DND-41 (cell line): ENCODE measurements at regions not wholly inside any gene's neighbourhood (a gene's known extent, or its start where the extent isn't known, plus 50 kb on each side); places are given as distances from the start of the nearest gene placed in this dataset.

Experiments used
- ATAC-seq: fragments of 200-7000 bp; cut with Tn5 transposase; 3 replicates; pipeline ENCODE4 v1.9.1; 2021; ENCODE audit warnings: low read depth; ENCODE audit not compliant: insufficient read depth
- DNase-seq: peaks from one replicate; pipeline ENCODE4 v3.0.0-alpha.2; 2020
- H2AFZ ChIP-seq: 2 replicates; pipeline ENCODE4 v1.6.0; 2012; ENCODE audit warnings: low read depth, low read length
- H3K27ac ChIP-seq: 2 replicates; pipeline ENCODE4 v1.5.1; 2012; ENCODE audit warnings: low read length, inconsistent platforms
- H3K27me3 ChIP-seq: fragments of 200-600 bp; sonication (generic); 2 replicates; pipeline ENCODE4 v1.6.0; 2012; ENCODE audit warnings: low read length, mild to moderate bottlenecking, inconsistent platforms; ENCODE audit not compliant: insufficient read depth, poor library complexity
- H3K36me3 ChIP-seq: 2 replicates; pipeline ENCODE4 v1.5.1; 2012; ENCODE audit warnings: low read length, inconsistent platforms; ENCODE audit not compliant: insufficient read depth
- H3K4me1 ChIP-seq: 2 replicates; pipeline ENCODE4 v1.5.1; 2012; ENCODE audit warnings: mild to moderate bottlenecking, low read length; ENCODE audit not compliant: insufficient read depth
- H3K4me2 ChIP-seq: 2 replicates; pipeline ENCODE4 v1.6.0; 2012; ENCODE audit warnings: mild to moderate bottlenecking, moderate library complexity, low read length, inconsistent platforms; ENCODE audit not compliant: insufficient read depth
- H3K4me3 ChIP-seq, 2 experiments: fragments of 200-600 bp in 1 of 2; shearing (Covaris generic) in 1 of 2; 2 replicates each; pipeline ENCODE4 v1.5.1; 2012 to 2016; ENCODE audit warnings: inconsistent platforms in 2 of 2, low read length in 2 of 2, mild to moderate bottlenecking in 2 of 2, low read depth in 1 of 2, moderate library complexity in 1 of 2
- H3K79me2 ChIP-seq: 2 replicates; pipeline ENCODE4 v1.6.0; 2012; ENCODE audit warnings: low read length, inconsistent platforms; ENCODE audit not compliant: insufficient read depth
- H3K9ac ChIP-seq: 2 replicates; pipeline ENCODE4 v1.6.0; 2012; ENCODE audit warnings: low read depth, mild to moderate bottlenecking, inconsistent platforms, low read length, moderate library complexity
- H3K9me3 ChIP-seq: 2 replicates; pipeline ENCODE4 v1.5.1; 2012; ENCODE audit warnings: low read length, moderate library complexity, mild to moderate bottlenecking, inconsistent platforms; ENCODE audit not compliant: insufficient read depth, severe bottlenecking
- H4K20me1 ChIP-seq: 2 replicates; pipeline ENCODE4 v1.6.0; 2012; ENCODE audit warnings: low read length; ENCODE audit not compliant: insufficient read depth
- CTCF ChIP-seq: IDR thresholded peaks from 2 replicates; pipeline ENCODE4 v1.5.1; 2012; ENCODE audit warnings: borderline replicate concordance, low read length, moderate library complexity, mild to moderate bottlenecking; ENCODE audit not compliant: poor library complexity, severe bottlenecking; ENCODE audit errors: extremely low read depth
- EZH2 ChIP-seq: IDR thresholded peaks from 3 replicates; pipeline ENCODE4 v1.6.1; 2012; ENCODE audit warnings: borderline replicate concordance, low read depth, mild to moderate bottlenecking, moderate library complexity, low read length, inconsistent platforms; ENCODE audit not compliant: severe bottlenecking

GRCh38 chr4:31108762-31109161, 388.6 kb downstream of the PCDH7 start:
- TF ChIP-seq EZH2 = no peak
- no peak for TF ChIP-seq CTCF
- Histone ChIP-seq H3K36me3 (no peaks in the 10 kb centered on the region), H3K27ac (no peak overlapping the region), H3K79me2 (no peaks in the 10 kb centered on the region), H3K9ac (no peak overlapping the region), H3K4me1 (no peaks in the 10 kb centered on the region), H2AFZ (no peak overlapping the region), H3K9me3 (no peaks in the 10 kb centered on the region), H3K4me3 (no peak overlapping the region), H3K27me3 (no peaks in the 10 kb centered on the region), H4K20me1 (no peaks in the 10 kb centered on the region), H3K4me2 (no peak overlapping the region)
- ATAC-seq (no peak), DNase-seq (no peak)

GRCh38 chr4:31111790-31112189, 391.6 kb downstream of the PCDH7 start:
- H3K4me1 ChIP-seq = no peaks in the 10 kb centered on the region
- TF ChIP-seq CTCF = no peak
- no peak for TF ChIP-seq EZH2
- no peak overlapping the region for H2AFZ ChIP-seq
- no peaks in the 10 kb centered on the region for H3K9me3 ChIP-seq
- H3K36me3 ChIP-seq = no peaks in the 10 kb centered on the region
- DNase-seq (no peak), ATAC-seq (no peak)
- H4K20me1 ChIP-seq = no peaks in the 10 kb centered on the region
- H3K27me3 ChIP-seq = no peaks in the 10 kb centered on the region
- no peak overlapping the region for H3K27ac ChIP-seq
- no peak overlapping the region for H3K4me3 ChIP-seq
- no peak overlapping the region for H3K4me2 ChIP-seq
- H3K9ac ChIP-seq = no peak overlapping the region
- H3K79me2 ChIP-seq = no peaks in the 10 kb centered on the region

GRCh38 chr4:31114816-31115215, 394.6 kb downstream of the PCDH7 start:
- no peak overlapping the region for H2AFZ ChIP-seq
- H3K27ac ChIP-seq = no peak overlapping the region
- H3K4me3 ChIP-seq = no peak overlapping the region
- ATAC-seq (no peak), DNase-seq (no peak)
- no peaks in the 10 kb centered on the region for H4K20me1 ChIP-seq
- no peak overlapping the region for H3K9ac ChIP-seq
- no peak for TF ChIP-seq EZH2
- no peak for TF ChIP-seq CTCF
- no peak overlapping the region for H3K4me2 ChIP-seq
- H3K27me3 ChIP-seq = no peaks in the 10 kb centered on the region
- no peaks in the 10 kb centered on the region for H3K4me1 ChIP-seq
- H3K79me2 ChIP-seq = no peaks in the 10 kb centered on the region
- no peaks in the 10 kb centered on the region for H3K36me3 ChIP-seq
- no peaks in the 10 kb centered on the region for H3K9me3 ChIP-seq

- Histone ChIP-seq H3K27ac (no peak overlapping the region), H3K4me2 (no peak overlapping the region), H3K4me1 (no peaks in the 10 kb centered on the region), H3K4me3 (no peak overlapping the region), H4K20me1 (no peaks in the 10 kb centered on the region), H3K27me3 (no peaks in the 10 kb centered on the region), H3K36me3 (no peaks in the 10 kb centered on the region), H2AFZ (no peak overlapping the region), H3K79me2 (no peaks in the 10 kb centered on the region), H3K9ac (no peak overlapping the region), H3K9me3 (no peaks in the 10 kb centered on the region)
- ATAC-seq = no peak
- no peak for DNase-seq
- no peak for TF ChIP-seq CTCF
- no peak for TF ChIP-seq EZH2
These were observed 403.9 kb downstream of the PCDH7 start for GRCh38 chr4:31124008-31124585.
